ENCODE measurements at regions not wholly inside any gene's neighbourhood (a gene's known extent, or its start where the extent isn't known, plus 50 kb on each side); places are given as distances from the start of the nearest gene placed in this dataset.
"Not testable (repeated sequence)": the region's sequence is repeated elsewhere in the genome, so short reads cannot be mapped to it uniquely, and the experiment has no call there.

GRCh38 chrX:113512700-113513395 lies 672.2 kb upstream of the AMOT start:
- peak; percentile 45 for DNase-seq (ENCODE audit: low spot score)

GRCh38 chrX:113510586-113510985 lies 670.0 kb upstream of the AMOT start:
- no peak for DNase-seq (ENCODE audit: low spot score)

GRCh38 chrX:113492895-113493294 lies 652.3 kb upstream of the AMOT start:
- DNase-seq (ENCODE audit: low spot score), result no peak

- no peak for DNase-seq (ENCODE audit: low spot score)
Observed at GRCh38 chrX:113473418-113473817, 632.8 kb upstream of the AMOT start.

GRCh38 chrX:113473015-113473414 lies 632.4 kb upstream of the AMOT start:
- not testable (repeated sequence) for DNase-seq (ENCODE audit: low spot score)

GRCh38 chrX:113470166-113470565 lies 629.5 kb upstream of the AMOT start:
- no peak for DNase-seq (ENCODE audit: low spot score)

- no peak for DNase-seq (ENCODE audit: low spot score)
Observed at GRCh38 chrX:113457719-113458118, 617.1 kb upstream of the AMOT start.

- no peak for DNase-seq (ENCODE audit: low spot score)
Observed at GRCh38 chrX:113455582-113455981, 615.0 kb upstream of the AMOT start.

- no peak for DNase-seq (ENCODE audit: low spot score)
Observed at GRCh38 chrX:113429011-113429410, 588.4 kb upstream of the AMOT start.

GRCh38 chrX:113422323-113422722 lies 581.7 kb upstream of the AMOT start:
- no peak for DNase-seq (ENCODE audit: low spot score)

- no peak for DNase-seq (ENCODE audit: low spot score)
Observed at GRCh38 chrX:113421432-113421831, 580.8 kb upstream of the AMOT start.

- no peak for DNase-seq (ENCODE audit: low spot score)
Observed at GRCh38 chrX:113412106-113412505, 571.5 kb upstream of the AMOT start.

GRCh38 chrX:113408843-113409242 lies 568.2 kb upstream of the AMOT start:
- no peak for DNase-seq (ENCODE audit: low spot score)

GRCh38 chrX:113400193-113400704 lies 559.6 kb upstream of the AMOT start:
- peak; percentile 6 for DNase-seq (ENCODE audit: low spot score)

- peak; percentile 25 for DNase-seq (ENCODE audit: low spot score)
Observed at GRCh38 chrX:113399506-113400192, 559.0 kb upstream of the AMOT start.

- no peak for DNase-seq (ENCODE audit: low spot score)
Observed at GRCh38 chrX:113392355-113392754, 551.7 kb upstream of the AMOT start.

- DNase-seq (ENCODE audit: low spot score), result no peak
Observed at GRCh38 chrX:113391875-113392274, 551.2 kb upstream of the AMOT start.

GRCh38 chrX:113390531-113390930 lies 549.9 kb upstream of the AMOT start:
- DNase-seq (ENCODE audit: low spot score), result no peak

- no peak for DNase-seq (ENCODE audit: low spot score)
Observed at GRCh38 chrX:113389846-113390245, 549.2 kb upstream of the AMOT start.

GRCh38 chrX:113384628-113385027 lies 544.0 kb upstream of the AMOT start:
- DNase-seq (ENCODE audit: low spot score), result peak; percentile 31

- not testable (repeated sequence) for DNase-seq (ENCODE audit: low spot score)
Observed at GRCh38 chrX:113373421-113373820, 532.8 kb upstream of the AMOT start.

GRCh38 chrX:113370006-113370405 lies 529.4 kb upstream of the AMOT start:
- no peak for DNase-seq (ENCODE audit: low spot score)

GRCh38 chrX:113369056-113369455 lies 528.4 kb upstream of the AMOT start:
- DNase-seq (ENCODE audit: low spot score), result no peak

- DNase-seq (ENCODE audit: low spot score), result no peak
Observed at GRCh38 chrX:113353134-113353533, 512.5 kb upstream of the AMOT start.

Data from GM03348 (cell line).